ENCODE measurements at regions not wholly inside any gene's neighbourhood (a gene's known extent, or its start where the extent isn't known, plus 50 kb on each side); places are given as distances from the start of the nearest gene placed in this dataset.
"Not testable (repeated sequence)": the region's sequence is repeated elsewhere in the genome, so short reads cannot be mapped to it uniquely, and the experiment has no call there.

DNA sequence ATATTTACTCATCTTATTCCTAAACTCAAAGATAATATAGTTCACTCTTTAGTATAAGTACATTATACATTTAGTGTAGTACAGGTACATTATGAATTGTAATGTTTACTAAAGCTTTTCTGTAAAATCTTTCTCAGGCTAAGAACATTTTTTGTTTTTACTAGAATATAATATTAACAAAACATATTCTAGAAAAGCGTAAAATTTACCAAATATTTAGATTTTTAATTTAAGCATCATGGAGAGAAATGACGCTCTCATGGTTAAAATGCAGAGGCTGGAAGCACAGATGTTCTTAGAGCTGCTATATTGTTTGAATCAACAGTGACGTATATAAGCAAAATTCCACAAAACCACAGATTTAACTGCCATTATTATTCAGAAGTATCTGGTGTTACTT lies 54.7 kb upstream of the NBPF15 start:
- not testable (repeated sequence) for H3K9me3 ChIP-seq (ENCODE audit: control insufficient read depth, insufficient read depth, low read length); H3K9ac ChIP-seq (ENCODE audit: low read depth, low read length); H3K36me3 ChIP-seq (ENCODE audit: control insufficient read depth, insufficient read depth, low read length); H3K27me3 ChIP-seq (ENCODE audit: control insufficient read depth, insufficient read depth, low read length); H3K4me3 ChIP-seq (ENCODE audit: low read depth, low read length); H3K4me1 ChIP-seq (ENCODE audit: control insufficient read depth, insufficient read depth, low read length)

DNA sequence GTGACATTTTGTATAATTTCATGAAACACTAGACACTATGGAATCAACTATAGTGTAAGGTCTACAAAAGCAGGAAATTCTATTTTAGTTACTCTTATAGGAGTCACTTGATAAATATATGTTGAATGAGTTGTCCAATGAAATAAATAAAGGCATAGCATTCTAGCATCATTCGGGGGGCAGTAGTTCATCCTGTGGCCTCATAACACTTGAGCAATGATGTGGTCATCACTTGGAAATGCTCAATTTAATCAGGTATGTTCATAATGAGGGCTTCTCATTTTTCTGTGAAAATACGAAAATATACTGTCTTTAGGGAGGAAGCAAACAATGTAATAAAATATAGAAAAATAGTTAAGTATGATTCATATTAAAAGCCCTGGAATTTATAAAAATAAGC lies 55.4 kb upstream of the NBPF15 start:
- not testable (repeated sequence) for H3K4me3 ChIP-seq (ENCODE audit: low read depth, low read length); H3K9me3 ChIP-seq (ENCODE audit: control insufficient read depth, insufficient read depth, low read length); H3K4me1 ChIP-seq (ENCODE audit: control insufficient read depth, insufficient read depth, low read length); H3K27me3 ChIP-seq (ENCODE audit: control insufficient read depth, insufficient read depth, low read length); H3K9ac ChIP-seq (ENCODE audit: low read depth, low read length); H3K36me3 ChIP-seq (ENCODE audit: control insufficient read depth, insufficient read depth, low read length)

DNA sequence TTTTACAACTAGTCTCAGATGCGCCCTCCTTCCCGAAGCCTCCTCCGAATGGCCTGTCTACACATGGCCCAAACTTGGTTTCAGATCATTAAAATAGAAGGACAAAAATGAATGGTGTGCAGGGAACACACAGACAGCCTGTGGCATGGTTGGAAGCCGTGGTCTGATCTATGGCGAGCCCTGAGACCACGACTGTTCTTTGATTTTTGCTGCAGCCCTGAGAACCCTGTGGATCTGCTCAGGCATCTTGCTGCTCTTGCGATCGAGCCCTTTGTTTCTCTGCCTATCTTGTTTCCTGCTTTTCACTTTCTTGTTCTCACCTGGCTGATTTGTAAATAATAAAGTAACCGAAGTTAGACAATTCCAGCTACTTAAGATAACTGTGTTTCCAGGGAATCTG lies 57.0 kb upstream of the NBPF15 start:
- not testable (repeated sequence) for H3K9ac ChIP-seq (ENCODE audit: low read depth, low read length)

DNA sequence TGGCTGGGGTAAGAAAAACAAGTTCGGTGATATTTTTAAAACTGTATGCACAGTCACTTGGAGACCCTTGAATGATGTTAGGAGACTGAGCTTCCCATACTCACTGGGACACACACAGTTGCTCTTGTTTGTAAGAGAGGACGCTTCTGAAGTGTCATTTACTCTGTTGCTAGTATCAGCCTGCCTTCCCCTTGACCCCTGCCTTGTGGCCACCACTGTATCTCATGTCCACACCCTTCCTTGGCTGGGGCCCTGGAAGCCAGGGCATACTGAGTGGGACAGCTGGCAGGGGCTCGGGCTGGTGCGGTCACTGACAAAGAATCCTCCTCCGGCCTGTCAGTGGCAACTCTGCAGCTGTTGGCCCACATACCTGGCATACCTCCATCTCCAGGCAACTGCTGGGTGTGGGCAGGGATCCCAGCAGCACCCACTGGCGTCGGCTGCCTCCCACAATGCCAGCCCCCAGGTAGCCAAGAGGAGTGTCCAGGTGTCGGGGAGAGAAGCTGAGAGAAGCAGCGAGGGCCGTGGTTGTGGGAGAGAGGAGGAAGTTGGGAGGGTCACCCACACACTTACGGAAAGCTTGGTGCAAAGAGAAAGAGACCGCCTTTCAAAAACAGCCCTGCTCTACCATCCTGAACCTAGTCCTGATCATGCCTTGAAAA lies 58.2 kb upstream of the NBPF15 start:
- H3K9me3 ChIP-seq (ENCODE audit: control insufficient read depth, insufficient read depth, low read length); H3K36me3 ChIP-seq (ENCODE audit: control insufficient read depth, insufficient read depth, low read length); H3K9ac ChIP-seq (ENCODE audit: low read depth, low read length); H3K4me3 ChIP-seq (ENCODE audit: low read depth, low read length); H3K27me3 ChIP-seq (ENCODE audit: control insufficient read depth, insufficient read depth, low read length); H3K4me1 ChIP-seq (ENCODE audit: control insufficient read depth, insufficient read depth, low read length): not testable (repeated sequence)

More for the DNA sequence above, 57.0 kb upstream of the NBPF15 start:
- not testable (repeated sequence) for H3K36me3 ChIP-seq (ENCODE audit: control insufficient read depth, insufficient read depth, low read length); H3K4me1 ChIP-seq (ENCODE audit: control insufficient read depth, insufficient read depth, low read length); H3K27me3 ChIP-seq (ENCODE audit: control insufficient read depth, insufficient read depth, low read length); H3K4me3 ChIP-seq (ENCODE audit: low read depth, low read length); H3K9me3 ChIP-seq (ENCODE audit: control insufficient read depth, insufficient read depth, low read length)

DNA sequence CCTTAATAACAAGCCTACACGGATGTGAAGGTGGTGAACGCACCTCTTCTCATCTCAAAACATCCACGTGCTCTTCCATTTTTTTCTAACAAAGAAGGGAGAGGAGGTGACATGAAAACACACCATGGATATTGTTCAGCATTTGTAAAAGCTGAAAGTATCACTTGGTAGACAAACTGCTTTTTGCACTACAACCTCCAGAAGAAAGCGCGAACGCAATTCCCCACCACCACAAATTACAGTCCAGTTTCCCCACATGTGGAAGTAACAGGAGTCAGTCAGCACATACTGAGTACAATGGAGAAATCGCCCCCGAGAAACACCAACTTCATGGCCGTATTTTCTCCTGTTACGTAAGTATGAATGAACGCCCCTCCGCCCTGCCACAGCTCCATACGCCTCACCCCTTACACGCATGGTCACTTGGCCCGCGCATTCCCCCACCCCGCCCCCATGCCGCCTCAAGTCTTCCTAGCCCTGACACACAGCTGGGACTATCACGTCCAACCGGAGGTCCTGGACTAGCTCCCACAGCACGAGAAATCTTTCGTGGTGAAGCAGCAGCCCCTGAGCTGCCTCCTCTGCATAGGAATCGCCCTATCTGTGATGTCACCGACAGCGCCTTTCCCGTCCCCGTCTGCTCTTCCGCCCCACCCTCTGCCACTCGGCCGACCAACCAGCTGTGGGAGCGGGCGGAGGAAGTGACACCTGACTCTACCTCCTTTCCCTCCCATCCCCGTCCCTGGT lies 62.4 kb upstream of the NBPF15 start:
- H3K4me1 ChIP-seq (ENCODE audit: control insufficient read depth, insufficient read depth, low read length); H3K27me3 ChIP-seq (ENCODE audit: control insufficient read depth, insufficient read depth, low read length); H3K36me3 ChIP-seq (ENCODE audit: control insufficient read depth, insufficient read depth, low read length); H3K9me3 ChIP-seq (ENCODE audit: control insufficient read depth, insufficient read depth, low read length): not testable (repeated sequence)
- peak overlapping the region; percentile 95 for H3K9ac ChIP-seq (ENCODE audit: low read depth, low read length)
- H3K4me3 ChIP-seq (ENCODE audit: low read depth, low read length) = peak overlapping the region; percentile 45

DNA sequence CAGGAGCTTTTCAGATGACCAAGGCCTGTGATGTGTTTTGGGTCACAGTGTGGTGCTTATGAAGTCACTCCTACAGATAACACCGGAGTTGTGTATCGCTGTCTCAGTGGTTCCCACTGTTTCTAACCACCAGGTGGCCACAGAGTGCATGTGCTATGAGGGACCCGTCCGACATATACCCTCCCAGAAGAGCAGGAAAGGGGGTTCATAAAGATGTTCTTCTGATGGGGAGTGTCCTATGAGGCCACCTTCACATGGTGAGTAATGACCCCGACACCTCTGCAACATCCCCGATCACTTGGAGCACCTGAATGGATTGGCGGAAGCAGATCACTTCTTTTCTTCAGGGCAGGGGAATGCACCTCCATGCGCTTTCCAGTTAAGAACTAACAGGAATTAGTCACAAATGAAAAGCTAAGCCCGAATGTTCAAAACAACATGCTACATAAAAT lies 60.5 kb upstream of the PPIAL4F start:
- H3K9ac ChIP-seq (ENCODE audit: low read depth, low read length); H3K9me3 ChIP-seq (ENCODE audit: control insufficient read depth, insufficient read depth, low read length); H3K27me3 ChIP-seq (ENCODE audit: control insufficient read depth, insufficient read depth, low read length); H3K36me3 ChIP-seq (ENCODE audit: control insufficient read depth, insufficient read depth, low read length); H3K4me1 ChIP-seq (ENCODE audit: control insufficient read depth, insufficient read depth, low read length); H3K4me3 ChIP-seq (ENCODE audit: low read depth, low read length): not testable (repeated sequence)

DNA sequence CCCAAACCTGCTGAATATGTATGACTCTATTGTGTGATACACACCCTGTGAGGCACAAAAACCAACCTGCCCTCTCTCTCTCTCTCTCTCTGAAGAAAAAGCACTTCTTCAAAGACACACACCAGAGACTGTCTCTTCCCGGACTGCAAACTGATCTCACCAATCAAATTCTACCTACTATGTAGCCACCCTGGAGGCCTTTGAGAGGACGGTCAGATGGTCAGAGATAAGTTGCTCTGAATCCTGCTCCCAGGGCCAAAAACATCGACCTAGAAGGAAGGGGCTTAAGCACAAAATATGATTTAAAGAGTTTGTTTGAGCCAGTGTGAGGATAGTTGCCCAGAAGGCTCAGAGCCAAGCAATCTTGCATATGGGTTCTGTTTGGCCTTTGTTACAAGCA lies 59.2 kb upstream of the PPIAL4F start:
- not testable (repeated sequence) for H3K27me3 ChIP-seq (ENCODE audit: control insufficient read depth, insufficient read depth, low read length); H3K36me3 ChIP-seq (ENCODE audit: control insufficient read depth, insufficient read depth, low read length); H3K9ac ChIP-seq (ENCODE audit: low read depth, low read length); H3K4me3 ChIP-seq (ENCODE audit: low read depth, low read length); H3K4me1 ChIP-seq (ENCODE audit: control insufficient read depth, insufficient read depth, low read length); H3K9me3 ChIP-seq (ENCODE audit: control insufficient read depth, insufficient read depth, low read length)

DNA sequence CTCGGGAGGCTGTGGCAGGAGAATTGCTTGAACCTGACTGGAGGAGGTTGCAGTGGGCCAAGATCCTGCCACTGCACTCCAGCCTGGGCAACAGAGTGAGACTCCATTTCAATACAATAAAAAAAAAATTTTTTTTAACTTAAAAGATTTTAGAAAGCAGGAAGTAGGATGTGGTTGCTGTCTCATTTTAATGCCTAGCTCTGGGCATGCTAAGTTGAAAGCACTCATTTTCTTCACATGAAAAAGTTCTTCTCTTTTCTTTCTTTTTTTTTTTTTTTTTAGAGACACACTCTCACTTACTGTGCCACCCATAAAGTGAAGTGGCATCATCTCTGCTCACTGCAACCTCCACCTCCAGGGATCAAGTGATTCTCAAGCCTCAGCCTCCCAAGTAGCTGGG lies 58.4 kb upstream of the PPIAL4F start:
- H3K4me1 ChIP-seq (ENCODE audit: control insufficient read depth, insufficient read depth, low read length); H3K9me3 ChIP-seq (ENCODE audit: control insufficient read depth, insufficient read depth, low read length); H3K9ac ChIP-seq (ENCODE audit: low read depth, low read length); H3K4me3 ChIP-seq (ENCODE audit: low read depth, low read length); H3K36me3 ChIP-seq (ENCODE audit: control insufficient read depth, insufficient read depth, low read length); H3K27me3 ChIP-seq (ENCODE audit: control insufficient read depth, insufficient read depth, low read length): not testable (repeated sequence)

DNA sequence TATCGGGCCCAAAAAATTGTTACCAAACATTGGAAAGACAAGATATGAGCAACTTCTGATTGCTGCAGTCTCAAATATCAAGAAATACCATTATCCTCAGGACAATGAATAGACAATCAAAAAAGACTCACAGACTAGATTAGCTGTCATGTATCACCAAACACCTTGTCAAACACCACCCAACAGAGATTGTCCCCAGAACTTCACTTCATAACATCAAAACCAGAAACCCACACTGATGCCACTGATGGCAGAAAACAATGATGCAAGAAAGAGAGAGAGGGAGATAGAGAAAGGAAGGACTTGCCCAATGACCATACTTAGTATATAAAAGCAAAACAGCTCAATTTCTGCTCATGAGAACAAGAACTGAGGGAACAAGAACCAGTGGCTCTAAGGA lies 56.0 kb upstream of the PPIAL4F start:
- H3K27me3 ChIP-seq (ENCODE audit: control insufficient read depth, insufficient read depth, low read length); H3K4me1 ChIP-seq (ENCODE audit: control insufficient read depth, insufficient read depth, low read length); H3K9me3 ChIP-seq (ENCODE audit: control insufficient read depth, insufficient read depth, low read length); H3K36me3 ChIP-seq (ENCODE audit: control insufficient read depth, insufficient read depth, low read length); H3K9ac ChIP-seq (ENCODE audit: low read depth, low read length); H3K4me3 ChIP-seq (ENCODE audit: low read depth, low read length): not testable (repeated sequence)

DNA sequence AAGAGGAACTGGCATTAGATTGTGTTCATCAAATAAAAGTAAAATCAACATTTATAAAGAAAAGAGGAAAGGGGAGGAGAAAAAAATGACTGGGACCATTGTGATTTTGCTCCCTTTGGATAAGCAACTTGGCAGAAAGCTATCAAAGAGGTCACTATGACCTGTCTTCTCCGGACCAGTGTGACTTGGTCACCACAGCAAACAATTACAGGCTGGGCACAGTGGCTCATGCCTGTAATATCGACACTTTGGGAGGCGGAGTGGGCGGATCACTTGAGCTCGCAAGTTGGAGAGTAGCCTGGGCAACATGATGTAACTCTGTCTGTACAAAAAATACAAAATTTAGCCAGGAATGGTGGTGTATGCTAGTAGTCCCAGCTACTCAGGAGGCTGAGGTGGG lies 55.5 kb upstream of the PPIAL4F start:
- not testable (repeated sequence) for H3K9ac ChIP-seq (ENCODE audit: low read depth, low read length); H3K4me1 ChIP-seq (ENCODE audit: control insufficient read depth, insufficient read depth, low read length); H3K36me3 ChIP-seq (ENCODE audit: control insufficient read depth, insufficient read depth, low read length); H3K27me3 ChIP-seq (ENCODE audit: control insufficient read depth, insufficient read depth, low read length); H3K9me3 ChIP-seq (ENCODE audit: control insufficient read depth, insufficient read depth, low read length); H3K4me3 ChIP-seq (ENCODE audit: low read depth, low read length)

DNA sequence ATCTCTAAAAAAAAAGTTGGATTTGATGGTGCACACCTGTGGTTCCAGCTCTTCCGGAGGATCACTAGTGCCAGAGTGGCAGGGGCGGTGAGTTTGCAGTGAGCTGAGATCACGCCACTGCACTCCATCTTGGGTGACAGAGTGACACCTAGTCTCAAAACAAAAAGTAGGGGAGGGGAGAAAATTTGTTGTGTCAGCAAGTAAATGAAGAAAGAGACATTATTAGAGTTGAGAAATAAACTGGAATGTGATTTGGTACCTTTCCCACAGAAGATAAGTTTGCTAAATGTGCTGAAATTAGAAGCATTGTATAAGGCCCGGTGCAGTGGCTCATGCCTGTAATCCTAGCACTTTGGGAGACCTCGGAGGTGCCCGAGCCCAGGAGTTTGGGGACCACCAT lies 54.0 kb upstream of the PPIAL4F start:
- not testable (repeated sequence) for H3K9ac ChIP-seq (ENCODE audit: low read depth, low read length); H3K4me3 ChIP-seq (ENCODE audit: low read depth, low read length); H3K9me3 ChIP-seq (ENCODE audit: control insufficient read depth, insufficient read depth, low read length); H3K27me3 ChIP-seq (ENCODE audit: control insufficient read depth, insufficient read depth, low read length); H3K36me3 ChIP-seq (ENCODE audit: control insufficient read depth, insufficient read depth, low read length); H3K4me1 ChIP-seq (ENCODE audit: control insufficient read depth, insufficient read depth, low read length)

DNA sequence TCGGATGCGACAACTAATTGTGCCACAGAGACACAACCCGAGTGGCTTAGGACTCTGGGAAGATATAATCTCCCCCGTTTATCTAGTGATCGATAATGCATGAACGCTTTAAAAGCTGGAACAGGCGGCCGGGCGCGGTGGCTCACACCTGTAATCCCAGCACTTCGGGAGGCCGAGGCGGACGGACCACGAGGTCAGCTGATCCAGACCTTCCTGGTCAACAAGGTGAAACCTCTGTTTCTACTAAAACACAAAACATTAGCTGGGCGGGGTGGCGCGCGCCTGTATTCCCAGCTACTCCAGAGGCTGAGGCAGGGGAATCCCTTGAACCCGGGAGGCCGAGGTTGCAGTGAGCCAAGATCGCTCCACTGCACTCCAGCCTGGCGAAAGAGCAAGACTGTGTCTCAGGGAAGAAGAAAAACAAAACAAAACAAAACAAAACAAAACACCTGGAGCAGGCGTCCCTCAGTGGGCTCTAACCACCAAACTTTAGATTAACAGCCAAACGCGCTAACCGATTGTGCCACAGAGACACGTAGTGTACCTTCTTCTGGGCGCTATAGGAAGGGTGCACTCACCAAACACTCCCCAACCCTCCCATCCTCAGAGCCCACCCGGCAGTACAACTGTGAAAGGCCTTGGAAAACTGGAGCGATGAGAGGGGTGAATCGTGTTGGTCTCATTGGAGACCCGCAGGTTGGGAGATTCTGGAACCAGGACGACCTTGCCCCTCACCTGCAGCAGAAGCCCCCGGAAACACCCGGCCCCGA lies 53.3 kb upstream of the PPIAL4F start:
- not testable (repeated sequence) for H3K36me3 ChIP-seq (ENCODE audit: control insufficient read depth, insufficient read depth, low read length); H3K9ac ChIP-seq (ENCODE audit: low read depth, low read length); H3K4me1 ChIP-seq (ENCODE audit: control insufficient read depth, insufficient read depth, low read length); H3K27me3 ChIP-seq (ENCODE audit: control insufficient read depth, insufficient read depth, low read length); H3K9me3 ChIP-seq (ENCODE audit: control insufficient read depth, insufficient read depth, low read length); H3K4me3 ChIP-seq (ENCODE audit: low read depth, low read length)

Measured in iPS-15b (cell line).